ENCODE measurements at regions not wholly inside any gene's neighbourhood (a gene's known extent, or its start where the extent isn't known, plus 50 kb on each side); places are given as distances from the start of the nearest gene placed in this dataset.
"Not testable (repeated sequence)": the region's sequence is repeated elsewhere in the genome, so short reads cannot be mapped to it uniquely, and the experiment has no call there.

DNA sequence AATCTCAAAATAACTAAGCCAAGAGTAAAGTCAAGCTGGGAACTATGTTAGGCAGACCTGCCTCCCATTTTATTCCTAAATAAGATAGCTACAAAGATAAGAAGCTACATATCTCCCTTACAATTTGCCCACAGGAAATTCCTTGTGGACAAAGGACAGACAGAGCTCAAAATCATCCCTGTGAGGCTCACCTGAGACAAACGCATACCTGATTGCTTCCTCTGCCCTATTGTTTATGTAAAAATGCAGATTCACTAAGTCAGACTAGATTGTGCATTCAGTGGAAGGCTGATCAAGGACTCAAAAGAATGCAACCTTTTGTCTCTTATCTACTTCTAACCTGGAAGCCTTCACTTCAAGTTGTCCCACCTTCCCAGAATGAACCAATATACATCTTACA is 56.2 kb upstream of the SPP1 start:
- H4K20me1 ChIP-seq (ENCODE audit: insufficient read depth, low read length); H3K23ac ChIP-seq (ENCODE audit: low read depth, low read length); H3K4me1 ChIP-seq (ENCODE audit: control insufficient read depth, insufficient read depth, low read length); H3K14ac ChIP-seq (replicated peaks; ENCODE audit: low read depth, low read length); H3K27me3 ChIP-seq (ENCODE audit: control insufficient read depth, insufficient read depth, low read length); H2AK5ac ChIP-seq (ENCODE audit: low read depth, low read length); H2AK9ac ChIP-seq (replicated peaks; ENCODE audit: low read depth, low read length, poor library complexity); H4K5ac ChIP-seq (ENCODE audit: low read depth, low read length); H3K9me1 ChIP-seq (ENCODE audit: insufficient read depth, low read length); CTCF ChIA-PET; H3K9me3 ChIP-seq (ENCODE audit: control insufficient read depth, insufficient read depth, low read length); H4K8ac ChIP-seq (ENCODE audit: low read depth in 2 of 2, low read length in 2 of 2); H2BK15ac ChIP-seq (ENCODE audit: low read depth, low read length); H2AFZ ChIP-seq (replicated peaks; ENCODE audit: low read length, poor library complexity); POLR2A ChIA-PET (ENCODE audit: unreplicated experiment); dilution Hi-C loops (cut with HindIII; ENCODE audit: low sequenced_read_pairs, unreplicated experiment); H3K9ac ChIP-seq (ENCODE audit: low read depth, low read length); H4K91ac ChIP-seq (ENCODE audit: insufficient read depth, low read depth, low read length); H3K36me3 ChIP-seq (ENCODE audit: control insufficient read depth, insufficient read depth, low read length); intact Hi-C loops (cut with micrococcal nuclease); H2BK120ac ChIP-seq (ENCODE audit: low read depth, low read length); H3K4ac ChIP-seq (ENCODE audit: low read depth, low read length); H3K4me3 ChIP-seq (ENCODE audit: insufficient read depth, low read depth, low read length); H3K4me2 ChIP-seq (ENCODE audit: low read depth, low read length); H3K27ac ChIP-seq (ENCODE audit: insufficient read depth, low read length); in situ Hi-C loops (cut with MboI; ENCODE audit: low sequenced_read_pairs); BruUV-seq (replicated peaks); H2BK20ac ChIP-seq (ENCODE audit: low read depth, low read length); H3K79me1 ChIP-seq (ENCODE audit: low read depth in 1 of 2, low read length in 2 of 2); ATAC-seq (ENCODE audit: low read depth); H3K18ac ChIP-seq (ENCODE audit: low read depth, low read length); H2BK5ac ChIP-seq (ENCODE audit: low read depth, low read length, poor library complexity, severe bottlenecking); H3K56ac ChIP-seq (ENCODE audit: extremely low read depth, insufficient read depth, low read length); DNase-seq: not testable (repeated sequence)
- whole genome bisulfite sequencing, 2 experiments (ENCODE audit: extremely low coverage in 2 of 2, insufficient read length in 1 of 2): no CpG with 5 or more reads among the region's 1 CpG

All from IMR-90 (cell line).